Myocyte (in vitro differentiated cells): ENCODE measurements at regions not wholly inside any gene's neighbourhood (a gene's known extent, or its start where the extent isn't known, plus 50 kb on each side); places are given as distances from the start of the nearest gene placed in this dataset.

ENCODE experiments used
- DNase-seq: peaks from one replicate; pipeline ENCODE4 v3.0.0-alpha.2; 2012; ENCODE audit warnings: low read depth

- peak; percentile 12 for DNase-seq
These were observed 50.4 kb upstream of the ZNF365 start for GRCh38 chr10:62323751-62324150.
